ENCODE measurements at regions not wholly inside any gene's neighbourhood (a gene's known extent, or its start where the extent isn't known, plus 50 kb on each side); places are given as distances from the start of the nearest gene placed in this dataset.

DNA sequence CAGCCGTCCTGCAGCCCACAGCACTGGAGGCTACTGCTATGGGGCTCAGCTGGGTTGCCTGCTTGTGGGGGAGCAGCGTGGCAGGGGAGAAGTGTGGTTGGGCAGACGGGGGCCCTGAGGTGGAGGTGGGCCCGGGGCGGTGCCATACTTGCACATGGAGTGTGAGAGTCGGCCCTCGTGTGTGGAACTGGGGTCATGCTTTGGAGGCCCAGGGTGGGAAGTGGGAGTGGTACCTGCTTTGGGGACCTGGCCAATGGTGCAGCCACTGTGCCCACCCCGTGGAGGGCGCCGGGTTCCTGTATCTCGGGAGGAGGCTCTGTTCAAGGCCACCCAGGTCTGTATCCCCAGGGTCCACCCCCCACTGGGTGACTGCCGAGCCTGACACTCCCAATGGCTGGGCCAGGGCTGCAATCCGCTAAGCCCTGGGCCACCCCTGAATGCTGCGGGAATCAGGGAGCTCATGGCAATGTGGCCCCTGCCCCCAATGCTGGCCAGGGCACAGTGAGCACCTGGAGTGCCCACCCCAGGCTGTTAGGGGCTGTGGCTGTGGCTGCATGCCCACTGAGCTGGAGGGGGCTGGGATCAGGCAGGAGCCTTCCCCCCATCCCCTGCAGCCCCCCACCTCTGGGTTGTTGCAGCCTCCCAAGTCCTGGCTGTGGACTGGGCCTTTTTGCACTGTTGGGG lies 157.9 kb upstream of the SLC38A2 start:
- Histone ChIP-seq H2BK120ac (ENCODE audit: low read depth, low read length) (peak overlapping the region; percentile 6), H3K36me3 (ENCODE audit: control insufficient read depth in 1 of 2, insufficient read depth in 2 of 2, low read depth in 1 of 2, low read length in 2 of 2) (no peaks in the 10 kb centered on the region), H4K8ac (ENCODE audit: low read length) (peak overlapping the region; percentile 45), H4K91ac (ENCODE audit: low read length) (peak overlapping the region; percentile 77), H3K9me3 (ENCODE audit: control insufficient read depth, low read length) (no peaks in the 10 kb centered on the region), H3K9ac (ENCODE audit: low read length) (no peak overlapping the region), H2AK5ac (ENCODE audit: low read length, severe bottlenecking) (no peak overlapping the region), H3K4me1 (ENCODE audit: control insufficient read depth, insufficient read depth, low read depth, low read length) (peaks cover 13% of the 10 kb centered on the region), H2AFZ (ENCODE audit: low read depth, low read length) (peak overlapping the region; percentile 6), H3K4me2 (ENCODE audit: low read length, poor library complexity, severe bottlenecking) (no peak overlapping the region), H3K23ac (ENCODE audit: low read length in 2 of 2) (no peak overlapping the region), H2BK12ac (ENCODE audit: low read length in 2 of 2) (peak overlapping the region in 1 of 2 experiments; percentile 87), H3K18ac (ENCODE audit: low read depth in 1 of 2, low read length in 2 of 2) (peak overlapping the region; percentile 58 to 86), H3K79me1 (replicated peaks; ENCODE audit: low read length, poor library complexity, severe bottlenecking) (peaks cover 2% of the 10 kb centered on the region), H3K4ac (ENCODE audit: low read depth in 1 of 2, low read length in 2 of 2) (peak overlapping the region in 1 of 2 experiments; percentile 32), H3K27me3 (ENCODE audit: control insufficient read depth in 1 of 2, insufficient read depth in 1 of 2, low read length in 2 of 2) (no peaks in the 10 kb centered on the region), H2BK5ac (ENCODE audit: low read depth, low read length, poor library complexity, severe bottlenecking) (no peak overlapping the region), H3K27ac (ENCODE audit: low read length, poor library complexity, severe bottlenecking) (no peak overlapping the region), H2BK15ac (ENCODE audit: low read depth, poor library complexity, severe bottlenecking) (peak overlapping the region; percentile 99), H3K4me3 (ENCODE audit: insufficient read depth in 1 of 2, low read depth in 1 of 2, low read length in 2 of 2) (no peak overlapping the region), H3K14ac (ENCODE audit: low read length in 2 of 2) (peak overlapping the region in 1 of 2 experiments; percentile 89)
- WGBS, result 96% methylated on average over 14 of the region's 14 CpGs
- DNase-seq, result no peak

DNA sequence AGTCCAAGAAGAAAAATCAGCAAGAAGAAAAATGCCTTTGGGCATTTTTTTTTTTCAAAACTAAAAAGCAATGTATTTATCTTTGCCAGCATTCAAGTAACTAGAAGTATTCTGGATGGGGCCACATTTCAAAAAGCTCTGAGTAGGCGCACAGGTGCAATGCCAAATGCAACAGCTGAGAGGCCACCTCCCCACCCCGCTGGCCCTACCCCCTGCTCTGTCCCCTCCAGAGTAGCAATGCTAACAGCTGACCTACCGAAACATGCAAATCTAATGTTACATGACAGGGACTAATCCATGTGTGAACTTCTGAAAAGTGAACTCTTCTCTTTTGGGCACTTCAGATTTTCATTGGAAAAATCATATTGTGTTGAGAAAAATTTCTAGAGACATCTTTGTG lies 153.7 kb upstream of the SLC38A2 start:
- Histone ChIP-seq H3K18ac (ENCODE audit: low read depth in 1 of 2, low read length in 2 of 2) (no peak overlapping the region), H3K4ac (ENCODE audit: low read depth in 1 of 2, low read length in 2 of 2) (no peak overlapping the region)
- WGBS, result 91% methylated on average over 1 of the region's 3 CpGs

DNA sequence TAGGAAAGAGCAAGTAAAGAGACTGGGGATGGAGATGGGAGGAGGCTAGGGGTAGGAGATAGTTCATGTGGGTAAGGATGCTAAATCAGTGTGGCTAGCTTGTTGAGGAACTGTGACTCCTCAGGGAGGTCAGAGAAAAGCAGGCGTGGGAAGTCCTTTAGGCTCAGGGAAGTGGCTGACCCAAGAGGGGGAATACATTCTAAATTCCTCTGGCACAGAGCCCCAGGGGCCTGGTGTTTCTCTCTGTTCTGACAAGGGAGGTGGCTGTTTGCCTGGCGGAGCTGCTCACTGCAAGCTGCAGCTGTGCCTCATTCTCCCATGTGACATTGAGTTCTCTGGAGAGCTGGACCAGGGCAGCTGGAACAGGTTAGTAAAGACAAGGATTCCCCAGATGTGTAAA lies 152.2 kb upstream of the SLC38A2 start:
- peak overlapping the region; percentile 82 to 96 for H3K18ac ChIP-seq (ENCODE audit: low read depth in 1 of 2, low read length in 2 of 2)
- H3K79me1 ChIP-seq (replicated peaks; ENCODE audit: low read length, poor library complexity, severe bottlenecking), result no peaks in the 10 kb centered on the region
- 3% methylated on average over 2 of the region's 2 CpGs for WGBS
- H3K4me2 ChIP-seq (ENCODE audit: low read length, poor library complexity, severe bottlenecking), result no peak overlapping the region
- no peak overlapping the region for H2BK5ac ChIP-seq (ENCODE audit: low read depth, low read length, poor library complexity, severe bottlenecking)
- peak overlapping the region; percentile 21 for H4K8ac ChIP-seq (ENCODE audit: low read length)
- peak; percentile 96 for DNase-seq
- H3K4me3 ChIP-seq (ENCODE audit: insufficient read depth in 1 of 2, low read depth in 1 of 2, low read length in 2 of 2), result no peak overlapping the region
- no peaks in the 10 kb centered on the region for H3K9me3 ChIP-seq (ENCODE audit: control insufficient read depth, low read length)
- no peak overlapping the region for H3K14ac ChIP-seq (ENCODE audit: low read length in 2 of 2)
- peak overlapping the region in 1 of 2 experiments; percentile 81 for H3K4ac ChIP-seq (ENCODE audit: low read depth in 1 of 2, low read length in 2 of 2)
- H3K9ac ChIP-seq (ENCODE audit: low read length), result peak overlapping the region; percentile 60
- peak overlapping the region; percentile 12 for H4K91ac ChIP-seq (ENCODE audit: low read length)
- no peak overlapping the region for H2BK15ac ChIP-seq (ENCODE audit: low read depth, poor library complexity, severe bottlenecking)
- H2AFZ ChIP-seq (ENCODE audit: low read depth, low read length), result no peak overlapping the region
- H3K36me3 ChIP-seq (ENCODE audit: control insufficient read depth in 1 of 2, insufficient read depth in 2 of 2, low read depth in 1 of 2, low read length in 2 of 2), result no peaks in the 10 kb centered on the region
- H2AK5ac ChIP-seq (ENCODE audit: low read length, severe bottlenecking), result peak overlapping the region; percentile 65
- H3K27ac ChIP-seq (ENCODE audit: low read length, poor library complexity, severe bottlenecking), result no peak overlapping the region
- H2BK12ac ChIP-seq (ENCODE audit: low read length in 2 of 2), result peak overlapping the region in 1 of 2 experiments; percentile 33
- H3K4me1 ChIP-seq (ENCODE audit: control insufficient read depth, insufficient read depth, low read depth, low read length), result peaks cover 4% of the 10 kb centered on the region
- H3K27me3 ChIP-seq (ENCODE audit: control insufficient read depth in 1 of 2, insufficient read depth in 1 of 2, low read length in 2 of 2), result no peaks in the 10 kb centered on the region
- peak overlapping the region; percentile 3 for H2BK120ac ChIP-seq (ENCODE audit: low read depth, low read length)
- H3K23ac ChIP-seq (ENCODE audit: low read length in 2 of 2), result no peak overlapping the region

More for the DNA sequence above, 153.7 kb upstream of the SLC38A2 start:
- no peak for DNase-seq
- Histone ChIP-seq H3K27ac (ENCODE audit: low read length, poor library complexity, severe bottlenecking) (no peak overlapping the region), H3K9ac (ENCODE audit: low read length) (no peak overlapping the region), H3K23ac (ENCODE audit: low read length in 2 of 2) (no peak overlapping the region), H4K91ac (ENCODE audit: low read length) (no peak overlapping the region), H2BK5ac (ENCODE audit: low read depth, low read length, poor library complexity, severe bottlenecking) (no peak overlapping the region), H3K4me1 (ENCODE audit: control insufficient read depth, insufficient read depth, low read depth, low read length) (peaks cover 15% of the 10 kb centered on the region), H3K14ac (ENCODE audit: low read length in 2 of 2) (no peak overlapping the region), H3K4me2 (ENCODE audit: low read length, poor library complexity, severe bottlenecking) (no peak overlapping the region), H2BK12ac (ENCODE audit: low read length in 2 of 2) (peak overlapping the region in 1 of 2 experiments; percentile 63), H3K4me3 (ENCODE audit: insufficient read depth in 1 of 2, low read depth in 1 of 2, low read length in 2 of 2) (no peak overlapping the region), H2BK15ac (ENCODE audit: low read depth, poor library complexity, severe bottlenecking) (no peak overlapping the region), H4K8ac (ENCODE audit: low read length) (no peak overlapping the region), H3K27me3 (ENCODE audit: control insufficient read depth in 1 of 2, insufficient read depth in 1 of 2, low read length in 2 of 2) (no peaks in the 10 kb centered on the region), H2AFZ (ENCODE audit: low read depth, low read length) (no peak overlapping the region), H3K79me1 (replicated peaks; ENCODE audit: low read length, poor library complexity, severe bottlenecking) (peaks cover 2% of the 10 kb centered on the region), H3K36me3 (ENCODE audit: control insufficient read depth in 1 of 2, insufficient read depth in 2 of 2, low read depth in 1 of 2, low read length in 2 of 2) (no peaks in the 10 kb centered on the region), H2AK5ac (ENCODE audit: low read length, severe bottlenecking) (no peak overlapping the region), H3K9me3 (ENCODE audit: control insufficient read depth, low read length) (no peaks in the 10 kb centered on the region), H2BK120ac (ENCODE audit: low read depth, low read length) (no peak overlapping the region)

DNA sequence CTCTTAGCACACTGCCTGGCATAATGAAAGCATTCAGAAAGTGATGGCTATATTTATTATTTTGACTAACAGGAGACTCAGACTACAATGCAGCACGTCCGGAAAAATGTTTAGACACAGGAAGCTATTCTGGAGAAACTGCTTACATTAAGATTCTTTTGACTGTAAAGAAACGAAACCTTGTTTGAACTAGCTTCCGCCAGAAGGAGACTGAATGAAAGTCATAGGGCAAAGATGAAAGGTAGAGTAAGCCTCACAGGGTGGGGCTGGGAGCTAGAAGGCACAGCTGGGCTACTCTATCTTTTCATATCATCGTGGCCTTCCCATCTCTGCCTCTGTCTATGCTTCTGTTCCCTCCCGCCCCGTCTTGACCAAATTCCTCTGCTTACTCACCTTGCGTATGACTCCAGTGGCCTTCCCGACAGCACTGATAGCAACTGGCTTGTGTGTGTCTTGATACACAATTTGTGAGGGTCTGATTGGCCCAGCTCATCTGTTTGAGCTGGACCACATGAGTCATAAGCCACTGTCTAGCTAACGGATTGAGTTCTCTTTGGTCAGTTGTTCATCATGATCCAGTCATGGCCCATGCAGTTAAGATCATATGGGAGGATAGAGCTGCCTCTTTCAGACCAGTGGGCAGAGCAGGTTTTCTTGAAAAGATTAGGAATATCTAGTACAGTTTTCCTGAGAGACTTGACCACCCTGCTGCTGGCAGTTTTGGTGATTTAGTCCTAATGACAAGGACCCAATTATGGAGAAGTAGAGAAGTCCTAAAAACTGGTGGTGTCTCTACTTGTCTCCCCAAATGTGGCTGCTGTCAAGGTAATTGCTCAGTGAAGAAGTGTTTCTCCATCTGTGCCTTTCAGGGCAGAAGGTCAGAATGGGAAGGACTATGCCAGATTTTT lies 151.5 kb upstream of the SLC38A2 start:
- Histone ChIP-seq H3K36me3 (ENCODE audit: control insufficient read depth in 1 of 2, insufficient read depth in 2 of 2, low read depth in 1 of 2, low read length in 2 of 2) (no peaks in the 10 kb centered on the region), H2BK12ac (ENCODE audit: low read length in 2 of 2) (peak overlapping the region; percentile 85 to 97), H3K4ac (ENCODE audit: low read depth in 1 of 2, low read length in 2 of 2) (peak overlapping the region; percentile 52 to 69), H3K14ac (ENCODE audit: low read length in 2 of 2) (peak overlapping the region in 1 of 2 experiments; percentile 53), H3K18ac (ENCODE audit: low read depth in 1 of 2, low read length in 2 of 2) (peak overlapping the region; percentile 82 to 96), H3K4me1 (ENCODE audit: control insufficient read depth, insufficient read depth, low read depth, low read length) (peaks cover 4% of the 10 kb centered on the region), H2BK120ac (ENCODE audit: low read depth, low read length) (peak overlapping the region; percentile 29), H4K91ac (ENCODE audit: low read length) (peak overlapping the region; percentile 98), H3K9me3 (ENCODE audit: control insufficient read depth, low read length) (no peaks in the 10 kb centered on the region), H2BK15ac (ENCODE audit: low read depth, poor library complexity, severe bottlenecking) (no peak overlapping the region), H2AFZ (ENCODE audit: low read depth, low read length) (peak overlapping the region; percentile 42), H3K27ac (ENCODE audit: low read length, poor library complexity, severe bottlenecking) (peak overlapping the region; percentile 32), H2AK5ac (ENCODE audit: low read length, severe bottlenecking) (peak overlapping the region; percentile 14), H3K79me1 (replicated peaks; ENCODE audit: low read length, poor library complexity, severe bottlenecking) (no peaks in the 10 kb centered on the region), H4K8ac (ENCODE audit: low read length) (peak overlapping the region; percentile 89), H2BK5ac (ENCODE audit: low read depth, low read length, poor library complexity, severe bottlenecking) (no peak overlapping the region), H3K27me3 (ENCODE audit: control insufficient read depth in 1 of 2, insufficient read depth in 1 of 2, low read length in 2 of 2) (no peaks in the 10 kb centered on the region), H3K4me2 (ENCODE audit: low read length, poor library complexity, severe bottlenecking) (no peak overlapping the region), H3K4me3 (ENCODE audit: insufficient read depth in 1 of 2, low read depth in 1 of 2, low read length in 2 of 2) (peak overlapping the region in 1 of 2 experiments; percentile 3), H3K9ac (ENCODE audit: low read length) (peak overlapping the region; percentile 60), H3K23ac (ENCODE audit: low read length in 2 of 2) (peak overlapping the region in 1 of 2 experiments; percentile 34)
- WGBS, result 0% methylated on average over 10 of the region's 10 CpGs
- peak; percentile 98 for DNase-seq
